H1 (cell line): ENCODE measurements at regions not wholly inside any gene's neighbourhood (a gene's known extent, or its start where the extent isn't known, plus 50 kb on each side); places are given as distances from the start of the nearest gene placed in this dataset.

ENCODE experiments used
- CTBP2 ChIP-seq: IDR thresholded peaks from 2 replicates; pipeline ENCODE4 v1.7.0; 2011; ENCODE audit warnings: borderline replicate concordance, mild to moderate bottlenecking, moderate library complexity, mixed read lengths, low read length; ENCODE audit not compliant: insufficient read depth, insufficient read length
- GABPA ChIP-seq: IDR thresholded peaks from 2 replicates; pipeline ENCODE4 v1.6.1; 2011; ENCODE audit warnings: mild to moderate bottlenecking, low read length, moderate library complexity, borderline replicate concordance; ENCODE audit not compliant: insufficient read depth
- JUND ChIP-seq: IDR thresholded peaks from 2 replicates; pipeline ENCODE4 v1.6.1; 2011; ENCODE audit warnings: mild to moderate bottlenecking, improper control_type of control experiment, low read length
- POLR2A ChIP-seq, 2 experiments: IDR thresholded peaks; 1 replicate in 1 of 2; 2 replicates in 1 of 2; pipeline ENCODE4 v1.6.1; 2011; ENCODE audit warnings: low read depth in 2 of 2, low read length in 2 of 2, mild to moderate bottlenecking in 2 of 2; ENCODE audit errors: control extremely low read depth in 1 of 2
- SP1 ChIP-seq: IDR thresholded peaks from 2 replicates; pipeline ENCODE4 v1.6.1; 2011; ENCODE audit warnings: low read depth, low read length
- ZNF274 ChIP-seq: IDR thresholded peaks from 2 replicates; pipeline ENCODE4 v1.7.0; 2012; ENCODE audit warnings: low read length, borderline replicate concordance; ENCODE audit errors: extremely low read depth
- TF ChIP-seq, protein P1 (sequence below): IDR thresholded peaks from 2 replicates; pipeline ENCODE4 v1.6.1; 2012; ENCODE audit warnings: inconsistent platforms

GRCh38 chr2:107402330-107402729, 424.4 kb upstream of the RGPD4 start (continued):
- TF ChIP-seq GABPA (no peak), ZNF274 (no peak), SP1 (no peak), JUND (no peak), CTBP2 (no peak), POLR2A (IDR thresholded peaks at IDR 0.05; ENCODE audit: control extremely low read depth in 1 of 2, low read depth in 2 of 2, low read length in 2 of 2) (no peak)
- TF ChIP-seq, protein P1, sequence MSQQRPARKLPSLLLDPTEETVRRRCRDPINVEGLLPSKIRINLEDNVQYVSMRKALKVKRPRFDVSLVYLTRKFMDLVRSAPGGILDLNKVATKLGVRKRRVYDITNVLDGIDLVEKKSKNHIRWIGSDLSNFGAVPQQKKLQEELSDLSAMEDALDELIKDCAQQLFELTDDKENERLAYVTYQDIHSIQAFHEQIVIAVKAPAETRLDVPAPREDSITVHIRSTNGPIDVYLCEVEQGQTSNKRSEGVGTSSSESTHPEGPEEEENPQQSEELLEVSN, result no peak
